GM18508 (cell line): ENCODE measurements at regions not wholly inside any gene's neighbourhood (a gene's known extent, or its start where the extent isn't known, plus 50 kb on each side); places are given as distances from the start of the nearest gene placed in this dataset.
"Not testable (repeated sequence)": the region's sequence is repeated elsewhere in the genome, so short reads cannot be mapped to it uniquely, and the experiment has no call there.

Experiments used
- ATAC-seq: cut with Tn5 transposase; IDR thresholded peaks from one replicate; pipeline ENCODE4 v1.9.1; 2021; ENCODE audit warnings: moderate number of reproducible peaks; ENCODE audit not compliant: insufficient read depth, unreplicated experiment

DNA sequence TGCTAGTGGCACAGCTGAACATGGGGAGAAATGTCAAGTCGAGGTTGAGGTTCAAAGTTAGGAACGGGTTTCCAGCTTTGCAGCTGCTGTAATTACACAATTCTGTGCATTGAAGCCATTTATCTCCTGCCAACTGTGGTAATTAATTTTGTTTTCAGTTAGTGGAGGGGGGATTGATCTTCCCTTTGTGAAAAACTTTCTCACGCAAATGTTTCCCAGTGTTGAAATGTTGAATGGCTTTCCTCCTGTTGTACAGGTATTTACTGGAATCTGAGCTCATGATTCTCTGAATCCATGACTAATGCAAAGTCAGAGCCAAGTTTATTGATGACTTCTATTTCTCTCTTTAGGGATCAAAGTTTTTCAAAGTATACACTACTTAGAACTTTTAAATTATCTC lies 198.4 kb upstream of the SLC35B3 start:
- ATAC-seq: no peak

DNA sequence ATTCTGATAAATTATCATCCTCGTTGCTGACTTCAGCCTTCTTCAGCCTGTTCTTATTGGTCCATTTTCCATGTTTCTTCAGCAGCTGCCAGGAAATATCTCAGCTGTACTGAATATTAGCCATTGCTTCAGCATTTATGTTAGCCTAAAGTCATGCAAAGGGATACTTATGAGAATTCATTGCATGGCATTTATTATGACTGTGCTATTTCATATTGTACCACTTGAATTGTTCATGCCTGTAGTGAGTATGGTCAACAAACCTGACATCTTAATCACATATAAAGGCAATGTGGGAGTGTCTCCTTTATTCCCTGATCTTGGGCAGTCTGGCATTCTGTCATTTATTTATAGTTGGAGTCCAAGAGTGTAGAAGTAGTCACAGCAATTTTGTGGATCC lies 193.4 kb upstream of the SLC35B3 start:
- ATAC-seq: no peak

DNA sequence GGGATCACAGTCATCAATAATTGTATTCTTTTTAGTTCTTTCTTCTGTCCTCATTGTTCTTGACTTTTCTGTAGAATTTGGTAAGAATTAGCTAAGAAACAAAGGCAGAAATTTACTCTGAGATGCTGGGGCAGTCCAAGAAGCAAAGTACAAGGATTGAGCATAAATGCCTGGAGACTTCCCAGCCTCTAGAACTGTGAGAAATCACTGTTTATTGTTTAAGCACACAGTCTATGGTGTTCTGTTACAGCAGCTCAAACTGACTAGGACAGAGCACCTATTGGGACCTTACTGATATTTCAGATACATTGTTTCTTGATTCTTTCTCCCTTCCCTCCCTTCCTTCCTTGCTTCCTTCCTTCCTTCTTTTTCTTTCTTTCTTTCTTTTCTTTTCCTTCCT lies 192.7 kb upstream of the SLC35B3 start:
- ATAC-seq: no peak

DNA sequence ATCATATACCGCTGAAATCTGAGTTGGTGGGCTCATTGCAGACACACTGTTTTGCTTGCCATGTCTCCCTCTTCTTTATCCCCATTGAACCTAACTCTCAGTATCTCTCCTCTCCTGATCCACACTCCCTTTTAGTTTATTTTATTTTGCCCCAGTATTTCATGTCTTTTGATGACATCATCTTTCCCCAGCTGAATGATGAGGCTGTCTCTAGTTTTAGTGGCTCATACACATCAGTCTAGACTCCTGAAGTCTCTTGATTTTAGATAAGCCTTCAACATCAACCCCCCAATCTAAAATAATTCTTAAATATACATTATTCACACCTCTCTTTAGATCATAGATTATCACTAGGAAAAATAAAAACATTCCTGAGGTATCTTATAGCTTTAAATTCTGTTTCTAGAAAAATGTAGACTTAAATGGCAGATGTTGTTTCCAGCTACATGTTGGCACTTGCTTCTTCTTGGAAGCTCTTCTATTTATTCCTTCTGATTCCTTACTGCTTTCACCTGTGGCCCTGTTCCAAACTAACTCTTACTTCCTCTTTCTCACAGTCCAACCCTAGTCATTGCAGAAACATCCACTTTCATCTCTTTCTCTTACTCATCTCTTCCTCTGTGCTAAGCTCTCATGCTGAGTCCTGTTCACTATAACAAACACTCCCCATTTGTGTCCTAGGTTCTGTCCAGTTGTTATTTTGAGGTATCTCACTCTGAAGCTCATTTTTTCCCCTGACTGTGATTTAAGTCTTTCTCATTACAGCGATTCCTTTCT lies 191.9 kb upstream of the SLC35B3 start:
- ATAC-seq: no peak

DNA sequence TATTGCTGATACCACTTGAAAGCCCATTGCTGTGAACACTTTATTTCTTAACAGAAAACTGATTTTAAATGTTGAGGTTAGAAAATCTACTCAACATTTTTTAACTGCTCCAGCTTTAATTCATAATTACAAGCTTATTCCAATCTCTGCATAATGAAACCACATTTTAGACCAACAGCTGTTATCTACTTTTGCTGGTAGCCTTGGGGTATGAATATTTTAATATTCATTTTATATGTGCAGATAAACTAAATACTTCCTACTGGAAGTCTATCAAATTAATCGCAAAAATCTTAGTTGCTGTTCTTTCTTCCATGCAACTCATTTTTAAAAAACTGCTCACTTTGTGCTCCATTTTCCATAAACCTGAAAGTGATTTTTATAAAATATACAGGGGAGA lies 189.3 kb upstream of the SLC35B3 start:
- ATAC-seq: no peak

DNA sequence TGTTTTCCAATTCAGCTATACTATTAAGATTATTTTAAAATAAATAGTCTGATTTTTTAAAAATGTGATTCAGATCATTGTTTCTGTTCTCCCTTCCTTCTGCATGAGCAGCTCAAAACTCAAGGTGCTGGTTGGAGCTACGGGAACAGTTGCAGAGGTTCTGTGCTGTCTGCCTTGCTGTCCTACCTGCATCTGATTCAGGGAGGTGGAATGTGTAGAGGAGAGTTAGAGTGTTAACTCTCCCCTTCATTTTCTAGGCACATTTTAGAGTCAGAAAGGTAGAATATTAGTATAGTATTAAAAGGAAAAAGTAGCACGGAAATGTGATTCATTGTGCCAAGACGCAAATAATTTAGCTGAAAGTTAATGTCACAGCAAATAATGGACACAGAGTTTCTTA lies 188.1 kb upstream of the SLC35B3 start:
- no peak for ATAC-seq

DNA sequence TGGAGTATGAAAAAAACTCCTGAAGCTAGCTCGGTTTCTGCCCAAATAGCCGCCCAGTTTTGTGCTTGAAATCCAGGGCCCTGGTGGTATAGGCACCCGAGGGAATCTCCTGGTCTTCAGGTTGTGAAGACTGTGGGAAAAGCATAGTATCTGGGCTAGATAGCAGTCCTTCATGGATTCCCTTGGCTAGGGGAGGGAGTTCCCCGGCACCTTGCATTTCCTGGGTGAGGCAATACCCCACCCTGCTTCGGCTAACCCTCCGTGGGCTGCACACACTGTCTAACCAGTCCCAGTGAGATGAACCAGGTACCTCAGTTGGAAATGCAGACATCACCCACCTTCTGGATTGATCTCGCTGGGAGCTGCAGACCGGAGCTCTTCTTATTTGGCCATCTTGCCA lies 184.5 kb upstream of the SLC35B3 start:
- no peak for ATAC-seq

DNA sequence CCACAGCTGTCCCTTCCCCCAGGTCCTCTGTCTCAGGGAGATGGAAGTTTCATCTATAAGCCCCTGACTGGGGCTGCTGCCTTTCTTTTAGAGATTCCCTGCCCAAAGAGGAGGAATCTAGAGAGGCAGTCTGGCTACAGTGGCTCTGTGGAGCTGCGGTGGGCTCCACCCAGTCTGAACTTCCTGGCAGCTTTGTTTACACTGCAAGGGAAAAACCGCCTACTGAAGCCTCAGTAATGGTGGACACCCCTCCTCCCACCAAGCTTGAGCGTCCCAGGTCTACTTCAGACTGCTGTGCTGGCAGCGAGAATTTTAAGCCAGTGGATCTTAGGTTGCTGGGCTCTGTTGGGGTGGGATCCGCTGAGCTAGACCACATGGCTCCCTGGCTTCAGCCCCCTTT lies 184.1 kb upstream of the SLC35B3 start:
- ATAC-seq: not testable (repeated sequence)

DNA sequence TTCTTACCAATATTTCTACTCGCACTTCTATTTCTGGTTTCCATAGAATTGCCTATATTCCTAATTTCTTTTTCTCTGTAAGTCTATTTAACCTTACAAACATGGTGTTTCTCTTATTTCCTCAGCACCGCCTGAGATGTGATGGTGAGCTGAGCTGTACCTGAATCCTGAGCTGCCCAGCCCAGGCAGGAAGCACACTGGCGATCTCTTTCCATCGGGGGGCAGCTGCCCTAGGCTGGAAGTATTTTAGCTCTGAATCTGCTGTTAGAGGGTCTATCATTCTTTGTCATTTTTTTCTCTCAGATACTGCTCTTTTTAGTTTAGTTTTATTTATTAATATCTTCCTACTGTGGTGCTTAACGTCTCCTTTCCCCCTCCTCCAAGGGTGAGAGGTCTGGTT lies 173.4 kb upstream of the SLC35B3 start:
- no peak for ATAC-seq

DNA sequence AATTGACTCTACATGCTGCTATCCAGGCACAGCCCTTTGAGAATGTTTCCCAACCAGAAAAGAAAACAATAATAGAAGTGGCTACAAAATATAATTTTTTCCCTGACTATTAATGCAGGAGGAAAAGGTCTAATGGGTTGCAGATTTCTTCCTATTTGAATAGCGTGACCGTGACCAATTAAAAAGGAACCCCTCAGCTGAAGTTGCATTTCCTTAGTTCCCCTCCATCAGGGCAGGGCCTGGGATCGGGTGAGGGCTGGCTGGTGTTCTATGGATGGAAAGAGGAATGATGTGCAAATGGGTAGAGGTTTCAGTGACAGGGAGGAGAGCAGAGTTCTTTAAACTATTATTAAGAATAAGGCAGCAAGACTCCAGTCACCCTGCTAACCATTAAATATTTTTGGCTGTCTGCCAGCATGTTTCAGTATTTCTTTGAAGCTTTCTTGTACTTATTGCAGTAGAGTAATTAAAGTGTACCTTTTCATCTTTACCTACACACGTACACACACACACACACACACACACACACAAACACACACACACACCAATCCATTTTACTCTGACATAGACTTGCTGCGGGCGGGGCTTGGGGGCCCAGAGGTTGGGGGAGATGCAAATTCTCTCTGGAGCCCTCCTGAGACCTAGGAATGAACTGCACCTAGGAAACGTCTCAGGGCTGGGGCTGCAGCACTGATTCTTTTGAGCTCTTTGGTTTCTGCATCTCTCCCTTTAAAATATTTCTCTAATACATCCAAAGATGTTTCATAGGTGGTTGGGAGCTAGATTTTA lies 154.8 kb upstream of the SLC35B3 start:
- no peak for ATAC-seq

DNA sequence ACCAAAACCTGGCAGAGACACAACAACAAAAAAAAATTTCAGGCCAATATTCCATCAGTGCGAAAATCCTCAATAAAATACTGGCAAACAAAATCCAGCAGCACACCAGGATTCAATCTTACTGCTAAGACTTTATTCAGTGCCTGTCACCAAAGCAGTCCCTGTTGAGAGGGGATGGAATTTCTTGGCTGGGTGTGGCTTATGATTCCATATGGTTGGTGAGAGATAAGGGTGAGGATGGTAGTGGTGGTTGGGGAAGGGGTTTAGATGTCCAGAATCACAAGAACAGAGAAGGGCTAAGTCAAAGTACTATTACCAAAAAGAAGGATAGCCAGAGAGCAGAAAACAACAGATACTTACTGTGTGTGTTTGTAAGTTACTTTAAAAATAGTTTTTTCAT lies 152.8 kb upstream of the SLC35B3 start:
- ATAC-seq: no peak

DNA sequence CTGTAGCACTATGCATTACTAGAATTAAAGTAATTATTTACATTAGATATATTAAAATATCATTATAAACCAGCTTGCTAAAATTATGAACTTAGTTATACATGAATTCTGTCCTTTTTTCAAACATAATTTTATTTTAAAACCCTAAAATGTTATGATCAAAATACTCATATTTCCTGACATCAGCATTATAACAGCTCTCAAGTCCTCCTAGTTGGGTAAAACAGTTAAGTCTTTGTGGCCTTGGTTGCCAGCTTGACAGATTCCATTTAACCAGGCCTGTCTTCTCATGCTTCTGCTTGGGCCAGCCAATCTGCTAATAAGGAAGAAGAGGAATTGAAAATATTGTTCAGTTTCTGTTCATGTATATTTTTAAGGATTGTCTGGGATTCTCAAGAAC lies 147.9 kb upstream of the SLC35B3 start:
- no peak for ATAC-seq

DNA sequence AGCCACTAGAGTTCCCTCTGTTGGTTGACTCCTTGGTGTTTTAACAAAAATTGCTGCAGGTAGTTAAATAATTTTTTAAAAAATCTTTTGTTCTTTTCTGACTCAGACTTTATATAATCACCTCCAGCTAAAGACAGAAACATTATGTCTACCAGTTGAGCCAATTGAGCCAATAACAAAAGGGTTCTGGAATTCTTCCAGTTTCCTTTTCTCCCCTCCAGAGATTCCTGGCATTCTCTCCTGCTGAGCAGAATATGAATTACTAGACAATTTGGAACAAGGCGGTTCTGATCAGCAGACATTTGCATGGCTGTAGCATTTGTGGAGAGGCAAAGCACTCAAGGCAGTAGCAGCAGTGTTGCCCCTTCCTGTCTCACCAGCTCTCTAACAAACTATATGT lies 144.0 kb upstream of the SLC35B3 start:
- no peak for ATAC-seq

DNA sequence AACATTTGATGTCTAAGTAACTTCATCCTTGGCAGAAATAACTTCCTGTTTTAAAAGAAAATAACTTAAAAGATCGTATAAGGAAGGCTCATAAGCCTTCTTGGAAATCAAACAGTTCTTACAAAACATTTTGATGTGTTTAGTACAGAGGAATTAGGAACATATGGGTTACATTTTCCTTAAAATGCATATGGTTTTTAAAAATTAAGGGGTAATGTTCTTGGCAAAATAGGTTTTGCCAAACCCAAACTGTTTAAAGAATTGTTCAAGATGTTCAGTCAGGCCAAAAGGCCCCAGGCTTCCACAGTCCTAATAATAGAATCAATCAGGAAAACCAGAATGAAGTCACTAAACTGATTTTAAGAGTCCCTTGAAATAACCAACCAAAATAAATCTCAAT lies 142.7 kb upstream of the SLC35B3 start:
- ATAC-seq: no peak

DNA sequence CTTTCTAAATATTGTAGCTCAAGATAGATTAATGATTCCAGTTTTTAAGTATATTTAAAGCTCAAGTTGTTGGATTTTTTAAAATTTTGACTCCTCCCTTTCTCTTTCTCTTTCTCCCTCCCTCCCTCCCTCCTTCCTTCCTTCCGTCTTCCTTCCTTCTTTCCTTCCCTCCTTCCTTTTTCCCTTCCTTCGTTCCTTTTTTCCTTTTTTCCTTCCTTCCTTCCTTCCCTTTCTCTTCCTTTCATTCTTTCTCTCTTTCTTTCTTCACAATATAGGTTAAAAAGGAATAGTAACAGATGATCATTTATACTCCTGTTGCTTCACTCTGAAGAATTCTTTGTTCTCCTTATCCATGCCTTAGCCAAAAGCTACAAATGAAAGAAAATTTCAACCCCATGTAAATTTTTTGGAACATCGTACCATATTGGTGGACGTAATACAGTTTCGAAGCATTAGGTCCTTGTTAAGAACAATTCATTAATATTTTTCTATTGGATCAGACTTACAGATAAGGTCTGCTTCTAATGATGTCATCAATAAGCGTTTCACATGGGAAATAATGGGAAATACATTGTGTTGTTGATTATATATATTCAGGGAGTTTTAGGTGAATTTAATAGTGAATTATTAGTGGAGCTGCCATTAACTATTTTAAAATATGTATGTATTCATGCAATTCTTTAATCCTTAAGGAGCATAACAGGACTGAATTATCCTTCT lies 139.6 kb upstream of the SLC35B3 start:
- ATAC-seq: no peak

DNA sequence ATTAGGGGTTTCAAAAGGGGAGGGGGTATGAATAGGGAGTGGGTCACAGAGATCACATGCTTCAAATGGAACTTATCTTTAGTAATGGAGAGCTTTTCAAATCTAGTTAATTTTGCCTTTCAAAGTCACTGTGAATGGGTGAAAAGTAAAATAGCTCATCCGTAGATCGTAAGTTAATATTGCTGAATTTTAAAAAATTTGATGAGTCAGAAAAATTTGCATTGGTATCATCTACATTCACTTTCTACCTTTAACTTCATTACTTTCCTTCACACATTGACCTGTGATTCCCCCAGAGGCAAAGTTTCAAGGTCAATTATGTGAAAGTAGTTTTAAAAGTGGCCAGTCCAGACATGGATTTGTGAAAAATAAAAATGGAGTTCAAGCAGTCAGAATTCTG lies 139.0 kb upstream of the SLC35B3 start:
- no peak for ATAC-seq

DNA sequence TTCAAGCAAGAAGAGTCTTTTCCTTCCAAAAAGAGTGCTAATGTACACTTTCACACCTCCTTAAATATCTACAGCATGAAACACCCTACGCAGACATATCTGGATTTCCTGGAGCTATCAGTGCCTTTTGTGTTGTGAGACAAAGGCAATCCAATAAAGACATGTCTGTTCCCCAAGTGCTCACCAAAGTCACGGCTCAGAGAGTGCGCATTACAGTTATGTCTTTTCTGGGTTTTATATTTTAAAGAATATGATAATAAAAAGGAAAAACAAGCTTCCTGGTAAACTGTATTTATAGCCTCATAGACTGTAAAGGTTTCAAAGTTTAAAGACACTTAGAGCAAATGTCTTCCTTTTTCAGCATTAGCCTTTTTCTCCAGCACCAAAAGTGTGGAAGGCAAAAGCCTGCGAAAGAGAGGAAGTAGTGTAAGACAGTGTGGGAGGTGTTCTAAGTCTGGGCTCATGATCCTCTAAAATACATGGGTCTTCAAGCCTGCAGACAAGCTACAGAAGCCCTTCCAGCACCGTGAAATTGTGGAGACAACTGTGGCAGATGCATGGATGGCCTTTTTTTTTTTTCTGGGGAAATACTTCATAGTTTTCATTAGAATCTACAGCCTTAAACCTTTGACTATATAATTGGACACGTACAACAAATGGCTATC lies 135.0 kb upstream of the SLC35B3 start:
- ATAC-seq: no peak

DNA sequence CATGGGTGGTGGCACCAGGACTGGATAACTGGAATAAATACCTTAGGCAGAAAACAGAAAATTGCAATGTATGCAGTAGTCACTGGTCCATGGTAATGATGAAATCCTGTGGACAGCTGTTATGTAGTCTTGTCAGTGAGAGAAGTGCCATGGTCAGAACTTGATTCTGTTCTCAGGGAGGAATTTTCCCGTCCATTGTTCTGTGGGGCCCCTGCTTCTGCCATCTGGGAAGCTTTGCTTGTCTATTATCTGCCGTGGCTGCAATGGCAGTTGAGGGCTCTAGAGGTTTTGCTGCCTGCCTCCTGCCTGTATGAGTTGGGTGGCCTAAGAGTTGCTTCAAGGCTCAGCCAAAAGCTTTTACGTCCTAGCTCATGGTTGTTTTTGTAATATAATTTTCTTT lies 126.8 kb upstream of the SLC35B3 start:
- no peak for ATAC-seq

DNA sequence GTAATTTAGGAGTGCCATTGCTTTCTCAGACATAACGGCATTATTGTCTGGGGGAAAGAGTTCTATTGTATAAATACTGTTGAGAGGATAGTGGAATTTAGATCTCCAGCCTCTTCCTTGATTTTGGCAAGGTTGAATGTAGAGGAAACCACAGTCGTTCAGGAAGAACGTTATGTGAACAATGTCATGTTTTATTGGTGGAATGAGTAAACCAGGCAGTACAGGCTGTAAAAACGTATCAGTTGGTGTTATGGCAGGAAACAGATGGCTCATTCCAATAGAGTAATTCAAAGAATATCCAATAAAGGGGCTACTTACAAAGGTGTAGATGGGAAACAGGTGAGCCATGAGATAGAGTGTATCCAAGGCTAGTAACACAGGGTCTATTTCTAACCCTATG lies 123.6 kb upstream of the SLC35B3 start:
- ATAC-seq: no peak

DNA sequence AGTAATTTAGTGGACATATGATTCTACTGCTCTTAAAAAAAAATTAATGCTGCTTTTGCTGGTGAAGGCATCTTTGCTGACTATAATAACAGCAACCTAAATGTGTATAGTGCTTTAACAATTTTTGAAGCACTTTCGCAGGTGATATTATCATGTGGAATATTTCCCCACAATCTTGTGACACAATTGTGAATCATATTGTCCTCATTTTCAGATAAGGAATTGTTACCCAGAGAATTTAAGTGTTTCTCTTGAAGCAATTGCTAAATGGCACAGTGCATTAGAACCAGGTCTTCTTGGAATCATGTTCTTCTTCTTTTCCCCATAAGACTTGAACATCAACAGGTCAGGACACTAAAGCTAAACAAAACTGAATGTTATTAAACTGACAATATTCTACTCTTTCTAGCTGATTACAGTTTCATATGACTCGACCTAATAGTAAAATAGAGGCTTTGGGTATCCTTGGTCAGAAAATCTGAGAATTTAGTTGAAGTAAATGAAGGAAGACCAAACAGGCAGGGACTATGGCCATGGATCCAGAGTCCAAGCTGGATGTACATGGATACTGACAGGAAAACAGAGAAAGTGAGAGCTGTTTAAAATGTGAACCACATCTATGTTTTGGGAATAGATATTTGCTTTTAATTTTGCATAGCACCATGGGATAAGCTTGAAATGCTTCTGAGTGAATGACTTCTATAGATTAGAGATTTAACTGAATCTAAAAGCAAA lies 121.8 kb upstream of the SLC35B3 start:
- ATAC-seq: no peak
